GM19452 (cell line): ENCODE measurements at regions not wholly inside any gene's neighbourhood (a gene's known extent, or its start where the extent isn't known, plus 50 kb on each side); places are given as distances from the start of the nearest gene placed in this dataset.

Experiments
- ATAC-seq: cut with Tn5 transposase; IDR thresholded peaks from one replicate; pipeline ENCODE4 v1.9.1; 2021; ENCODE audit not compliant: unreplicated experiment

DNA sequence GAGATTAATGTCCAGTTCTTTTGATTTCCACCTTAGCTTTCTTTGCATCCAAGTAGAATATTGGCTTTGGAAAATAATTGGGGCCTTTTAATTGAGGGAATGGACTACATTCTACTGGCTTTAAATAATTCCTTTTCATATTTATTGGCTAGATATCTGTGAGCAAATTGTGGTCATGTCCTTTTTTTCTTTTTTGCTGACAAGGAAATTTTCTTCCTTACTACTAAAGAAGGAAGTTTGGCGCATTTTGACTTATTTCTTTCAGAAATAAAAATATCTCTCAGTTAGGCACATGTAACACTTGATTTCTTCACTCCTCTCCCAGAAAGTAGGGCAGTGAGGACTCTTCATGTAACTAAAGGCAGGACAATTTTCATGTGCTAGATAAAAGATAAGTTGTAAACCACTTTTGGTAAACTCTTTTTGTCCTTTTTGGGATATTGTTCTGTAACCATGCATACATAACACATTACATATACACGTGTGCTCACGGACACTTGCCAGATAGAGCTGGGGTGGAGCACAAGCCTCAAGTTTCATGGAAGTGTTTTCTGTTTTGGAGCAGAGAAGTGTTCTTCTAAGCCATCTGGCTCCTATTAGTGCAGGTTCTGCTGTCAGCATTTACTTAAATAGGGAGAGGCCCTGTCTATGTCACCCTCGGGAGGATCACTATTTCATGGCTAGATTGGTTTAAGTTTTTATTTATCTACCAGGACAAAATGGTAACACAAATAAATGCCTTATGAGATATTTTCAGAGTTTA is 85.1 kb upstream of the LRIG3 start:
- ATAC-seq: no peak

DNA sequence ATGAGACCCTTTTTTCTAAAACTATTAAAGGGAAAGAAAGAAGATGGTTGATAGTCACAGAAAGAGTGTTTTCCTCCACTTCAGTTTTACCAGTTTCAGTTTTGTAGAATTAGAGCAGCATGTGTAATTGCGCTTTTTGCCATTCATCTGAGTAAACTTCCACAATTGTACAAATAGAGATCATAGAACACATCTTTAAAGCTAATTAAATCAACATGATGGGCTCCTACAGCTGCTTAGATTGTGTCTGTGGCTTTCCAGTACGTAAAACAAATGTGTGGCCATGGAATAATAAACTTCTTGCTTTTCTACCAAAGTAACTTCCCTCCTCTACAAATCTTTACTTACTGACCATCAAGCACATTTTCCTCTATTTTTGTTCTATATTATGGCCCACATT is 84.2 kb upstream of the LRIG3 start:
- ATAC-seq: no peak

DNA sequence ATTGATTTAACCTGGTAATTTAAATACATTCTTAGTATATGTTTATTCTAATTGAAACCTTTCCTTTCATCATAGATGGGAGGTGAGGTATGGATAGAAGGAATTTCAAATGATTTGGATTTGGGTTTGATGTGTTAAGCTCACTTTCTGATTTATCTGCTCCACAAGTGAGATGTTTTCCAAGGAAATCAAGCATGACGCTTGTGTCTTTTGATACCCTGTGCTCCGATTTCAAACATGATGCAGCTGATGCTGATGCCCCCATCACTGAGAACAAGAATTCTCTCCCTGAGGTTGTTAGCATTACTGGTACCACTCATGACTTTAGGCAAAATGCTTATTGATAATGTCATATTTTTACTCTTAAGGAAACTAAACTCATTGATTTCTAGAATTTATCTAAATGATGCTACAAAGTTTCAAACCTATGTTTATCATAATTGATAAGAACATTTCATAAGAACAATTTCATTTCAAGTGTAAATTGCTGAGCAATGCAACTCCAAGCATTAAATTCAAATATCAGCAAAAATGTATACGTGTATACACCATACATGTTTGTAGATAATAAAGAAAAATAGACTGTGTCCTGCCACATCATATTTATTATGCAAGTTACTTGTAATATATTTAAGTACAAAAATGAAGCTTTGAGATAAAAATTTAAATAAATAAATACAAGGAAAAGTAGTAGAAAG is 75.5 kb upstream of the LRIG3 start:
- ATAC-seq: no peak

DNA sequence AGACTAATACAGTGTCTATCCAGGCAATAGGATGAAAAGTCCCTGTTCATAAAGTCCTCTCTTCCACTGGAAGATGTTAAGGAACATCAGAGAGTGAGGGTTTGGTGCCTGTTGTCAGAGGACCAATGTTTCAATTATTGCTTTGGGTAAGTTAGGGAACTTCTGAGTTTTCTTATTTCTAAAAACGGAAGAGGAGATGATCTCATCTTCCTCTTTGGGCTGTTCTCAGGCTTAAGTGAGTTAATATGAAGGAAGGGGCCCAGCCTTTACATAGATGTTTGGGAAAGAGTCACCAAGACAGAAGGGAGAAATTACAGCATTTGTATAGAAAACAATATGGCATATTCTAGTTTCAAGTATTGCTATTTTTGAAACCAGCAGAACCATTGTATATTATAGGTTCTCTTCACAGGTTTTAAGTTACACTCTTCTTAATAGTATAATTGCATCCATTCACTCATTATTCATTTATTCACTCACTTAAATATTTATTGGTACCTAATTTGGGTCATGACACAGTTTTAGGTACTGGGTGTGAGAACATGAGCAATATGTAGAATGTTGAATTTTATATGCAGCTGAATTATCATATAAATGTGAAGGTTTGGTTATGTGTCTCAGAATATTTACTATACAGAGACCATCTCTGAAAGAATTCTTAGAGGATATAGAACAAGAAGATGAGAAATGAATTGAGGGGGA is 68.5 kb upstream of the LRIG3 start:
- no peak for ATAC-seq

DNA sequence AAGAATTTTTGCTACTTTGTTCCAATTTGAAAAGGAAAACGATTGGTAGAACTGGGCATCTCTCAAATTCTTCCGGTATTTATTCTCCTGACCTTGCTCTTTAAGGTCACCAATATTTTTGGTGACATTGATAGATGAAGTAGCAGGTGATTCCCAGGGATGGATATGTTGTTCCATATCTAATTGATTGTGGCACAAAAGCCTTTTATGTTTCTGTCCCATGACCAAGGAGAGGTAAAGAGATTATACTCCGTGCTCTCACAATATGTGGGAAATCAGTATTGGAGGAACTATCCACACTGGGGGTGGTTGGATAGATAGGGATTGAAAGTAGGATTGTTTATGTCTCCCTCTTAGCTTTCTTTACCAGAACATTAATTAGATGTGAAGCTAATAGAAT is 61.7 kb upstream of the LRIG3 start:
- no peak for ATAC-seq

DNA sequence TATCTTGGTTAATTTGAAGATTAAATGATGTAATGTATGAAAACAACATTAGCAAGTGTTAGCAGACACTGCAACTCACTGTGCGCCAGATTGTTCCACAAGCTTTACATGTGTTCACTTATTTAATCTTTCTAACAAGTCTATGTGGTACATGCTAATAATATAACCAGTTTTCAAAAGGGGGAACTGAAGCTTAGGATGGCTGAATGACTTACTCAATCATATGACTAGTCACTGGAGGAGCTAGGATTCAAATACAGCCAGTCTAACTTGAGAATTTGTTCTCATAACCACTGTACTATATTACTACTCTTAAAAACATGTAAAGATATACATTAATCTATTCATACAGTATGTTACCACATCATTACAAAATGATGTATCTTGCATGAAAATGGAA is 60.5 kb upstream of the LRIG3 start:
- ATAC-seq: no peak

DNA sequence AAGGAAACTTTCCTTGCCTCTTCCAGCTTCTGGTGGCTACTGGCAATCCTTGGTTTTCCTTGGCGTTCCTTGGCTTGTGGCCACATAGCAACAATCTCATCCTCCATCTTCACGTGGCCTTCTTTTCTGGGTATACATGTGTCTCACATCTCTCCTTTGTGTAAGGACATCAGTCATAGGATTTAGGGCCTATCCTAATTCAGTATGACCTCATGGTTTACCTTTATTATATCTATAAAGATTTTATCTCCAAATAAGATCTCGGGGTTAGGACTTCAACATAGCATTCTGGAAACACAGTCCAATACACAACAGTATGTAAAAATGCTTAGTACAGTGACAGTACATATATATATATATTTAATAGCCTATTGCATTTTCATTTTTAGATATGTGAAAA is 58.4 kb upstream of the LRIG3 start:
- ATAC-seq: no peak

DNA sequence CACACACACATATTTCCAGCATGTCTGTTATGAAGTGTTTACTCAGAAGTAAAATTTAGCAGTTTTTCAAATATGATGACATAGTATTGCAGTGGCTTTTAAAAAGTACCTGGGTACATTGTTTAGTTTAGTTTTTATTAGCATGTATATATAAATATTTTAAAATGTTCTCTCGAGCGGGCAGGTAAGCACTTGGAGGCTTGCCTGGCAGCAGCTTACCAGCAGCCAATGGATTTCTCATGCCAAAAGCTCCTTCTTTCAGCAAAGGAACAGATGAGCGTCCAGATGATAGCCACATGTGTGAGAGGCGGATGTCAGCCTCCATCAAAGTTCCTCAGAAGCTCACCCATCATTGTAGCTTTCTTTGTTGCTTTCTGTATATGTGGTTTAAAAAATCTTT is 57.2 kb upstream of the LRIG3 start:
- no peak for ATAC-seq

DNA sequence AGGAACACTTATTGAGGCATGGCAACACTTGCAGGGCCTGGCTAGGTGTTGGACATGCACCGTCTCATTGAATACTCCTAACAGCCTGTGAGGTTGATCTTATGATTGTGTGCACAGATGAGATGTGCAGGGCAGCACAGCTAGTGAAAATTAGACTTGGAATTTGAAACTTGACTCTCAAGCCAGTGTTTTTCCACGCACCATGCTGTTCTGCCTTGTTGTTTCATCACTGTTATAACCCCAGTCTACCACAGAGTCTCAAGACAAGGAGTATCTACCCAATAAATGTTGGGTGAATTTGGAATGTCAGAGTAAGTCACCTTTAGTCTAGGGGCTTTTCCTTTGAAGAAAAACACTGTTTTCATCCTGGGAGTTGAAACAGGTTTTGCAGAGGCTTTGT is 55.8 kb upstream of the LRIG3 start:
- ATAC-seq: no peak
